UCSD-AML1 (cell line): ENCODE measurements at regions not wholly inside any gene's neighbourhood (a gene's known extent, or its start where the extent isn't known, plus 50 kb on each side); places are given as distances from the start of the nearest gene placed in this dataset.

Experiments
- DNase-seq: peaks from one replicate; lab custom pipeline; 2025; ENCODE audit not compliant: unreplicated experiment; lab: John Stamatoyannopoulos, UW

- DNase-seq, result no peak
These were observed 212.6 kb upstream of the PCSK2 start for GRCh38 chr20:17014217-17014616.

- no peak for DNase-seq
These were observed 212.0 kb upstream of the PCSK2 start for GRCh38 chr20:17014756-17015366.

GRCh38 chr20:17017232-17017631 lies 209.6 kb upstream of the PCSK2 start:
- DNase-seq, result no peak

- no peak for DNase-seq
These were observed 205.4 kb upstream of the PCSK2 start for GRCh38 chr20:17021481-17021880.

GRCh38 chr20:17023036-17023435 lies 203.8 kb upstream of the PCSK2 start:
- DNase-seq, result no peak

DNA sequence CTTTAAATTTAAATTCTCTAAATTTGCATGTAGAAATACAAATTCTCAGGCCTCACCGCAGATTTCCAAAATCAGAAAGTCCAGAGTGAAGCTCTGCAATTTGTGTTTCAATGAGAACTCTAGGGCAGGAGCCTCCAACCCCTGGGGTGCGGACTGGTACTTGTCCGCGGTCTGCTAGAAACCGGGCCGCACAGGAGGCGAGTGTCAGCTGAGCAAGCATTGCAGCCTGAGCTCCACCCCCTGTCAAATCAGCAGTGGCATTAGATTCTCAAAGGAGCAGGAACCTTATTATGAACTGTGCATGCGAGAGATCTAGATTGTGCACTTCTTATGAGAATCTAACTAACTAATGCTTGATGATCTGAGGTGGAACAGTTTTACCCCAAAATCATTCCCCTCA lies 203.0 kb upstream of the PCSK2 start:
- no peak for DNase-seq

- no peak for DNase-seq
These were observed 202.2 kb upstream of the PCSK2 start for GRCh38 chr20:17024513-17025119.

DNA sequence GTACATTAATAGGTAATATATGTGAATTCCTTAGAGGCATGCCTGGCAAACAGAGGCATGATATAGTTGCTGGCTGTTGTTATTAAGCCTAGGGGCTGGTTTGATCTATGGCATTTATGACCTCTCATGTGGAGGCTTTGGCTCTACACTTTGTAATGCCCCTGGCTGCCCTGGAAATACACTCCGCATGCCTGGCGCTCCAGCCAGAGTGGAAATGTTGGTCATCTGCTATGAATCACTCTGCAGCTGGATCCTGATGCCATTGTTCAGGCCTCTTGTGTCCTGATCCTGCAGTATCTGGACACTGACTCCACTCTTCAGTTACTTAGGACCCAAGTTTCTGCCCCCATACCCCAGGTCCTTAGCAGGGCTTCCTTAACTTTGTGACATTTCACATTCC lies 200.5 kb upstream of the PCSK2 start:
- no peak for DNase-seq

GRCh38 chr20:17029698-17030097 lies 197.1 kb upstream of the PCSK2 start:
- no peak for DNase-seq

GRCh38 chr20:17036541-17036940 lies 190.3 kb upstream of the PCSK2 start:
- no peak for DNase-seq

DNA sequence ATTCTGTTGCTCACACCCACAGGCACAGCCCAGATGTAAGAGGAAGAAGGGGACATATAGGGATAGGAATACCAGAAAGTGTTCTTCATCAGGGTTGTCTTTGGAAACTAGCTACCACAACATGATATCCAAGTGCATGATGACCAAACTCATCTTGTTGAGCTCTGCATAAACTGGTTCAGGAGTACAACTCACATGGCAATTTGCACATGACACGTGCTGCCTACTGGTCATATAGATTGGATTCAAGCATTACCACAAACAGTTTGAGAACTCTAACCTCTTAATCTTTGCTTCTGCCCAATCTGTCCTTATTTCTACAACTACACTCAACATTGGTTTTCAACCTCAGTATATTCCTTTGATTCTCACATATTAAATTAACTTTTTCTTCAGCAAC lies 184.7 kb upstream of the PCSK2 start:
- no peak for DNase-seq

DNA sequence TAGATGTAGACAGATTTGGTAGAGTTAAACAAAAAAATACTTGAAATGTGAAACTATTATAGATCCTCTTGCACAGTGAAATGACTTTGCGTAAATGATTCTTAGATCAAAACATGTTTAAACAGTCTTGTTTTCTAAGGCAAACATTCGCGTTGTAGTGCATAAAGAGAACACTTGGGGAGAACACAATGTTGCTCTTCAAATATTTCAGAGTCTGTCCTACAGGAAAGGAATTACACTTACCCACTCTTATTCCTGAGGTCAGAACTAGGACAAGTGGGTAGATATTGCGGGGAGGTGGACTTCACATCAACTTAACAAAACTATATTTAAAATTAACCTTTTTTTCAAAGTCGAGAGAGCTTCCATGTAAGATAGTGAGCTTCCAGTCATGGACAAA lies 183.5 kb upstream of the PCSK2 start:
- no peak for DNase-seq

- DNase-seq, result no peak
These were observed 181.9 kb upstream of the PCSK2 start for GRCh38 chr20:17044891-17045290.

DNA sequence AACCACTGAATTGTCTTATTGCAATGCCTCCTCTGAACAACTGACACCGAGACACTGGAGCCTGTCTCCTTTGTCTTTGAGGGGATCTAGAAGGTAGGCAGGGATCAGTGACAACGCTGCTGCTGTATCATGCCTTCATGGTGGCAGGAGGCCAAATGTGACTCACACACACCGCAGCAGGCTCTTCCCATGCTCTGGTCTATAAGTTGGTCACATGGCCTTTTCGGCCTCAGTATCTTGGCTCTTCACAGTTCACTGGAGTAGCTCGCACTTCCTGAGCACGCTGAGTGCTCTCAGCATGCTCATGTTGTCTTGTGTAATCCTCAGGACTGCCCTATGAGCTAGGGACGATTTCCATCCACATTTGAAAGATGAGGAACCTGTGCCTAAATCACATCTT lies 167.4 kb upstream of the PCSK2 start:
- no peak for DNase-seq

GRCh38 chr20:17061715-17062114 lies 165.1 kb upstream of the PCSK2 start:
- DNase-seq, result no peak

- no peak for DNase-seq
These were observed 164.1 kb upstream of the PCSK2 start for GRCh38 chr20:17062712-17063111.

- DNase-seq, result no peak
These were observed 159.9 kb upstream of the PCSK2 start for GRCh38 chr20:17066902-17067301.

DNA sequence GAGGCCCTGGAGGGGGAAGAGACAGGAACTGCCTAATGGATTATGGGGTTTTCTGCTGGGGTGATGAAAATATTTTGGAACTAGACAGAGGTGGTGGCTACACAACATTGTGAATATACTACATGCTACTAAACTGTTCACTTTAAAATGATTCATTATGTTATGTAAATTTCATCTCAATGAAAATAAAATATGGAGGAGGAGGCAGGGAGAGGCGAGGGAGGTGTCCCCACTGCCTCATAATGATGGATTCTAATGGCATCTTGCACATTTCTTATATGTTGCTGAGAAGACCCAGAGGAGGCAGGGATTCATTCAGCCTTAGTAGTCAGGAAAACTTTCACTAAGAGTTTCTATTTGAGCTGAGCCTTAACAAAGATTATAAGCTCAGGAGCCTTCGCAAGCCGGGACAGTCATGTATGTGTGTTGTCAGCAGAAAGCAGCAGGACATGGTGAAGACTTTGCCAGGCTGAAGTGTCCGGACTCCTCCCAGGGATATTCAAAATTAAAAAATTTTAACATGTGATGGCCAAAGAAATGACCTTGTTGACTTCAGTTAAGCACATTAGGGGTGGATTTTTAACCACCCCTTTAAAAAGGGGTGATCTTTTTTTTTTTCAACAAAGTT lies 158.6 kb upstream of the PCSK2 start:
- no peak for DNase-seq

DNA sequence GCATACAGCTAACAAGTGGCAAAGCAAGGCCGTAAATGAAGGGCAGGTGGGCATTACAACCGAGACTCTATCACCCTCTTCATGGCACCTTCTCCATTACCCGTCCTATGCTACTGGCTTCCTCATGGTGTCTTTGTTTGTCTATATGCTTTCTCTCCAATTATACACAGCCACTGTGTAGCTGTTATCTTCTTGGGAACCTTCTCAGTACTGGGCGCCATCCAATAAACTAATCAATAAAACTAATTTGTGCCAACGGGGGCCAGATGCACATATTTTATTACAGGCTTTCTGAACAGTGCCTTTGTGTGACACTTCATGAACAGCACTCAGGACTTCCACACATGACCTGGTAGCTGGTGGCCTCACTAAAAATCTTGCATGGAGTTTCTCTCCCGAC lies 149.8 kb upstream of the PCSK2 start:
- DNase-seq, result no peak

DNA sequence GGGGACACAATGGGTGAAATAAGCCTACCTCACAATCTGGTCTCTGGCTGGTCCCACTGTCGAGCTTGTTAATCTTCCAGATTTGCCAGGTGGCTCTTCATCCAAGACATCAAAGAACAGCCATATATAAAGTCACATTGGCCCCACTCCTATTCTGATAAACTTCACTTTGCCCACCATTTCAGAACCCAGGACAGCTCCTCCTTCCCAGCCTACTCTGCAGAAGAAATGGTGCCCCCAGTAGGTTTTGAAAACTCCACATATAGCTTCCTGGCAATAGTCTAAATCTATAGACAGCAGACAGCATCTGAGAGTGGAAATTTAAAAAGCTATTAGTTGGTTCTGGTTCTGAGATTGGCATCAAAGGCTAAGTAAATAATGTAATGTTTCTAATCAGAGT lies 143.1 kb upstream of the PCSK2 start:
- DNase-seq, result no peak

DNA sequence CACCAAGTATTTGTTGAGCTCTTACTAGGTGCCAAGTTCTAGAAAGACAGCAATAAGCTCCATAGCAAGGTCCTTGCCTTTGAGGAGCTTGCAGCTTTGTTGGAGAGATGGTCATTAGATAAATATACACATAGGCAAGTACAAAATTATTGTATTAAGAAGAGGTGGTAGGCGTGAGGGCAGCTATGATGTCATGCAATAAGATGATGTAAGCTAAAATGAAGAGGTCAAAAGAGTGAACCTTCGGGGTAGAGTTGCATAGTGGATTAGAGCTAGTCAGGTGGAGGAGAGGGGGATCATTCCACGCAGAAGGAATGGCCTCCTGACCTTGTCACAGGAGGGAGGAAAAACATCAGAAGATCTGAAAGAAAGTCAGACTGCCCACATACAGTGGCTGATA lies 141.9 kb upstream of the PCSK2 start:
- DNase-seq, result no peak

DNA sequence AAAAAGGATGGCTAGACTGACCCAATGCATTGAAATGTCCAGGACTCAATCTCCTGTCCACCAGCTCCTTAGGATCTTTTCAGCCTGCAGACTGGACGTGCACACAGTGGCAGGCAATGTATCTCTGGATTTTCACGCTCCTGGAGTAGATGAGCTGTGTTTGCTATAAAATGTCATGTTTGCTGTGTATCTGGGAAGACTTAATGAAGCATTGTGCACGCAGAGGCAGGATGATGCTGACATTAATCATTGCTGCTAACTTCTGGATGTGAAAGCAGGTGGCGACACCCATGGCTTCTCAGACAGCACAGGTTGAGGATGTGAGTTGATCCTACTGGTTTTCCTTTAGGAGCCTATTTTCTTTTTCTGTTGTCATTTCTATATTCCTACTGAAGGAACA lies 133.1 kb upstream of the PCSK2 start:
- DNase-seq, result no peak

DNA sequence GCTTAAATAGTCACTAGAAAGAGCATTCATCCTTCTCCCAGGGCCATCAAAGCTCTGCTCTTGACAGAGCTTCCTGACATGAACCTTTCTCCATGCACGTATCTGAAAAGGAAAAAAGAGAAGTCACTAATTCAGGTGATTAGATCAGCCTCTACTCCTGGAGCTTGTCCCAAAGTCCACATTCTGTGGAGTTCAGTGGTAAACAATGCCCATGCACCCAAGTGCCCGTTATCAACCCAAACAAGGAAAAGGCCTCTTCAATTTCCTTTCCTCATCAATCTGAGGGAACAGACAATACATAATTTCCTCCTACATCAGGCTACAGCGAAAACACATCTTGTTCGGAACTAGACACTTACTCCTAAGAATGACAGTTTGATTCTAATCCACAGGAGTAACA lies 129.2 kb upstream of the PCSK2 start:
- DNase-seq, result no peak
